ENCODE measurements at regions not wholly inside any gene's neighbourhood (a gene's known extent, or its start where the extent isn't known, plus 50 kb on each side); places are given as distances from the start of the nearest gene placed in this dataset.
"Not testable (repeated sequence)": the region's sequence is repeated elsewhere in the genome, so short reads cannot be mapped to it uniquely, and the experiment has no call there.

DNA sequence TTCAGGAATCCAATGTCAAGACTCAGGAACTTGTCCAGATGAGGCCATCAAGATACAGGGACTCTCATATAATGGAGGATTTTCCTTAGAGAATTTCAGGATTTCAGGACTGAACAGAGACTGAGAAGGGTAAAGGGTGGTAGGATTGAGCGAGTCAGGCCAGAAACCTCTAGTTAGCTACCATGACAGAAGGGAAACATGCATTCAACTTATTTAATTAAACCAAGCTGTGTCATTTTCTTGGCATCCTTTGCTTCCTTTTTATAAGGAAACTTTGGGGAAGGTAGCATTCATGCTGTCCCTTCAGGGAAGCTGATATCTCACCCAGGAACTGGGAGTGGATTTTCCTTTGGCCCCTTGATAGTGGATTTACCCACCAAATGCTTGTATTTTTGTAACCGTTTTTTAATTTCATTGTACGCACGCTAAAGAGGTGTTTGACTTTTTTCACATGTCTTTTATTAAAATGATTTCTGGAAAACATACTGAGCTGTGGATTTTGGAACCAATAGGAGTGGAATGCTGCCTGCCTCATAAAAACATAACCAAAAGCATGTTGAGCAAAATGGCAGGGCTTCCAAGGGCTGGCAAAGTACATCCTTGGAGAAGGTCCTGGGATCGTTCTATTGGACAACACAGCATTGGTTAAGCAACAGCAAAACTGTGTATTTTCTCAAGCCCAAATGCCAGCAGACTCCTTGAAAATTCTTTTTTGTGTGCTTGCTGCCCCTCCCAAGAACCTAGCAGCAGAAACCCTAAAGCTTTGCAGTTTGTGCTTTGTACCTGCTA is 104.5 kb downstream of the CXCL12 start:
- Histone ChIP-seq H3K4me3 (no peak overlapping the region), H3K27ac (peak overlapping the region in 6 of 10 donors; percentile 1 to 43 (median 20)), H3K27me3 (no peaks in the 10 kb centered on the region), H3K9me3 (peaks cover 0 to 12% (median 0%) of the 10 kb centered on the region in 11 donors), H3K36me3 (no peaks in the 10 kb centered on the region), H3K4me1 (peaks cover 0 to 26% (median 11%) of the 10 kb centered on the region in 9 donors)
- TF ChIP-seq, protein P1, sequence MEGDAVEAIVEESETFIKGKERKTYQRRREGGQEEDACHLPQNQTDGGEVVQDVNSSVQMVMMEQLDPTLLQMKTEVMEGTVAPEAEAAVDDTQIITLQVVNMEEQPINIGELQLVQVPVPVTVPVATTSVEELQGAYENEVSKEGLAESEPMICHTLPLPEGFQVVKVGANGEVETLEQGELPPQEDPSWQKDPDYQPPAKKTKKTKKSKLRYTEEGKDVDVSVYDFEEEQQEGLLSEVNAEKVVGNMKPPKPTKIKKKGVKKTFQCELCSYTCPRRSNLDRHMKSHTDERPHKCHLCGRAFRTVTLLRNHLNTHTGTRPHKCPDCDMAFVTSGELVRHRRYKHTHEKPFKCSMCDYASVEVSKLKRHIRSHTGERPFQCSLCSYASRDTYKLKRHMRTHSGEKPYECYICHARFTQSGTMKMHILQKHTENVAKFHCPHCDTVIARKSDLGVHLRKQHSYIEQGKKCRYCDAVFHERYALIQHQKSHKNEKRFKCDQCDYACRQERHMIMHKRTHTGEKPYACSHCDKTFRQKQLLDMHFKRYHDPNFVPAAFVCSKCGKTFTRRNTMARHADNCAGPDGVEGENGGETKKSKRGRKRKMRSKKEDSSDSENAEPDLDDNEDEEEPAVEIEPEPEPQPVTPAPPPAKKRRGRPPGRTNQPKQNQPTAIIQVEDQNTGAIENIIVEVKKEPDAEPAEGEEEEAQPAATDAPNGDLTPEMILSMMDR (IDR thresholded peaks at IDR 0.05), result no peak
- WGBS, 2 donors, result 71 to 86% methylated on average over 5 of the region's 5 CpGs
- ATAC-seq (peak in 2 of 8 donors; percentile 8 to 14), DNase-seq (no peak)
- intact Hi-C loops (cut with DNase I), result no loop called here

DNA sequence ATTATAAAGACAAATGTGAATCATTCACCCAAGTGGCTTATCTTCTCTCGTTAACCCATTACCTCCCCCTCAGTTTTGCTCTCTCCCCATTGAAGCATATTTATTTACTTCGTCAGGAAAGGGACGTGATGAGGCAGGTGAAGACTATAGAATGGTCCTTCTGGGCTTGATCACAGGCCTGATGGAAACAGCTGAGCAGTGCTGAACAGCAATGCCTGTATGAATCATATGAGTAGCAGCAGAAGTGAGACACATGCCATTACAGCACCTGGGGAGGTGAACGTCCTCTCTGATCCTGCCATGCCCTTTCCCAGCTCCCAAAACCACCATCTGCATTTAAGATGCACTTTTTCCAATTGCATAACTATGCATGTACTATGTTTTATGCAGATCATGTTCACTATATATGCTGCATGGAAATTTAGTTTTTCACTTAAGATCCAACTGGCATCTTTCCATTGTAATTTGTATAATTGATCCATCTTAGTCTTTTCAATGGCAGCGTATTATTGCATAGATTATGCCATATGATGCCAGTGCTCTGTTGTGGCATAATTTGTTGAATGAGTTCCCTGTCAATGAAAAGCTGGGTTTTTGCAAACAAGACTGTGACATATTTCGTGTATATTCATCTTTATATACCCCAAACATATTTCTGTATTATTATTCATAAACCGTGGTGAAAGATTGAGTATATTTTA is 105.3 kb downstream of the CXCL12 start:
- Histone ChIP-seq H3K9me3 (peaks cover 0 to 12% (median 0%) of the 10 kb centered on the region in 11 donors), H3K4me1 (peaks cover 0 to 24% (median 11%) of the 10 kb centered on the region in 9 donors), H3K27me3 (no peaks in the 10 kb centered on the region), H3K36me3 (no peaks in the 10 kb centered on the region), H3K27ac (no peak overlapping the region), H3K4me3 (no peak overlapping the region)
- DNase-seq (no peak), ATAC-seq (no peak)
- WGBS, 2 donors, result 94% methylated on average over 7 of the region's 7 CpGs
- TF ChIP-seq, protein P1 (IDR thresholded peaks at IDR 0.05), result no peak
- intact Hi-C loops (cut with DNase I), result no loop called here

DNA sequence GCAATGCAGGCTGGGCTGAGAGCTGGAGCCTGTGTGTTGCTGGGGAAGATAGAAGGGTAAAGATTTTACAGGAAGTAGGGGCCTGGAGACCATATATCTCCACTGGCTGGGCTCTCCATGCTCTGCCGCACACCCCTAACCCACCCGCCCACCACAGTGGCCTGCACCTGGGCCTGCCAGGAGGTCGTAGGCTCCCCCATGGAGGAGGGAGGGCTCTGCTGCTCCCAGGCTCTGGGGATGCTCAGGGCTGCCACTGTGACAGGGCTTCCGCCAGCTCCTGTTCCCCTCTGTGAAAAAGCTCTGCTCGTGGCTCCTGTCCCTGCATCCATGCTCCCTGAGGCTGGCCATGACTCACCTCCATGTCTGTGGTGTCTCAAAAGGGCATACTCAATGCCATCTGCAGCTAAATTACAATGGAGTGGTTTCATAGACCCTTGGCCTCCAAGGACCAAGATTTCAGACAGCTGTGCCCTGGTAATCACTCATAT is 106.0 kb downstream of the CXCL12 start:
- 94 to 95% methylated on average over 5 of the region's 5 CpGs for WGBS, 2 donors
- no peak for ATAC-seq
- H3K36me3 ChIP-seq, result no peaks in the 10 kb centered on the region

DNA sequence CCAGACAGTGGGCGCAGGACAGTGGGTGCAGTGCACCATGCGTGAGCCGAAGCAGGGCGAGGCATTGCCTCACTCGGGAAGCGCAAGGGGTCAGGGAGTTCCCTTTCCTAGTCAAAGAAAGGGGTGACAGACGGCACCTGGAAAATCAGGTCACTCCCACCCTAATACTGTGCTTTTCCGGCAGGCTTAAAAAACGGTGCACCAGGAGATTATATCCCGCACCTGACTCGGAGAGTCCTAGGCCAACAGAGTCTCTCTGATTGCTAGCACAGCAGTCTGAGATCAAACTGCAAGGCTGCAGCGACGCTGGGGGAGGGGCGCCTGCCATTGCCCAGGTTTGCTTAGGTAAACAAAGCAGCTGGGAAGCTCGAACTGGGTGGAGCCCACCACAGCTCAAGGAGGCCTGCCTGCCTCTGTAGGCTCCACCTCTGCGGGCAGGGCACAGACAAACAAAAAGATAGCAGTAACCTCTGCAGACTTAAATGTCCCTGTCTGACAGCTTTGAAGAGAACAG is 116.4 kb downstream of the CXCL12 start:
- peaks cover 0 to 24% (median 0%) of the 10 kb centered on the region in 11 donors for H3K9me3 ChIP-seq
- DNase-seq; intact Hi-C loops (cut with DNase I); H3K4me3 ChIP-seq; H3K27me3 ChIP-seq; H3K27ac ChIP-seq; H3K36me3 ChIP-seq; ATAC-seq: not testable (repeated sequence)
- WGBS, 2 donors, result 91 to 94% methylated on average over 14 of the region's 16 CpGs
- H3K4me1 ChIP-seq, result peaks cover 0 to 13% (median 7%) of the 10 kb centered on the region in 9 donors

More for the DNA sequence above, 106.0 kb downstream of the CXCL12 start:
- Histone ChIP-seq H3K27ac (no peak overlapping the region), H3K27me3 (no peaks in the 10 kb centered on the region), H3K4me1 (peaks cover 0 to 24% (median 11%) of the 10 kb centered on the region in 9 donors), H3K9me3 (peaks cover 0 to 12% (median 0%) of the 10 kb centered on the region in 11 donors), H3K4me3 (no peak overlapping the region)
- DNase-seq, result no peak
- TF ChIP-seq, protein P1 (IDR thresholded peaks at IDR 0.05), result no peak
- intact Hi-C loops (cut with DNase I), result no loop called here

Measured in heart right ventricle (tissue), 16 donors.